ENCODE measurements at regions not wholly inside any gene's neighbourhood (a gene's known extent, or its start where the extent isn't known, plus 50 kb on each side); places are given as distances from the start of the nearest gene placed in this dataset.

GRCh38 chr4:44070843-44071242 is 377.8 kb downstream of the KCTD8 start:
- no peak for DNase-seq
- H3K27me3 ChIP-seq = no peaks in the 10 kb centered on the region
- H3K9me3 ChIP-seq = no peaks in the 10 kb centered on the region
- H3K27ac ChIP-seq = no peak overlapping the region
- H3K36me3 ChIP-seq = no peaks in the 10 kb centered on the region
- intact Hi-C loops (cut with DNase I; ENCODE audit: low total_unique reads) = no loop called here
- no peak for TF ChIP-seq POLR2A (IDR thresholded peaks at IDR 0.05)
- no peaks in the 10 kb centered on the region for H3K4me1 ChIP-seq
- no peak overlapping the region for H3K4me3 ChIP-seq

- no peaks in the 10 kb centered on the region for H3K9me3 ChIP-seq
- no peak for DNase-seq
- TF ChIP-seq POLR2A (IDR thresholded peaks at IDR 0.05) = no peak
- TF ChIP-seq CTCF (IDR thresholded peaks at IDR 0.05) = no peak
- no peak overlapping the region for H3K4me3 ChIP-seq
- no peaks in the 10 kb centered on the region for H3K4me1 ChIP-seq
- no peaks in the 10 kb centered on the region for H3K27me3 ChIP-seq
- no peaks in the 10 kb centered on the region for H3K36me3 ChIP-seq
- intact Hi-C loops (cut with DNase I; ENCODE audit: low total_unique reads) = no loop called here
- no peak overlapping the region for H3K27ac ChIP-seq
Measured at GRCh38 chr4:44071959-44072955, 376.4 kb downstream of the KCTD8 start.

GRCh38 chr4:44086753-44087152 is 361.9 kb downstream of the KCTD8 start:
- no peaks in the 10 kb centered on the region for H3K4me1 ChIP-seq
- no peaks in the 10 kb centered on the region for H3K9me3 ChIP-seq

GRCh38 chr4:44093390-44093789 is 355.2 kb downstream of the KCTD8 start:
- TF ChIP-seq POLR2A (IDR thresholded peaks at IDR 0.05) (no peak), CTCF (IDR thresholded peaks at IDR 0.05) (no peak)
- Histone ChIP-seq H3K36me3 (no peaks in the 10 kb centered on the region), H3K27ac (no peak overlapping the region), H3K9me3 (no peaks in the 10 kb centered on the region), H3K4me1 (no peaks in the 10 kb centered on the region), H3K4me3 (no peak overlapping the region), H3K27me3 (no peaks in the 10 kb centered on the region)
- intact Hi-C loops (cut with DNase I; ENCODE audit: low total_unique reads) = no loop called here
- no peak for DNase-seq

More at GRCh38 chr4:44086753-44087152, 361.9 kb downstream of the KCTD8 start:
- intact Hi-C loops (cut with DNase I; ENCODE audit: low total_unique reads) = no loop called here
- Histone ChIP-seq H3K27ac (no peak overlapping the region), H3K4me3 (no peak overlapping the region), H3K27me3 (no peaks in the 10 kb centered on the region), H3K36me3 (no peaks in the 10 kb centered on the region)
- no peak for DNase-seq
- TF ChIP-seq POLR2A (IDR thresholded peaks at IDR 0.05) = no peak
- no peak for TF ChIP-seq CTCF (IDR thresholded peaks at IDR 0.05)

- H3K36me3 ChIP-seq = no peaks in the 10 kb centered on the region
- H3K4me1 ChIP-seq = no peaks in the 10 kb centered on the region
- no peak overlapping the region for H3K4me3 ChIP-seq
- TF ChIP-seq CTCF (IDR thresholded peaks at IDR 0.05) = no peak
- no peak for TF ChIP-seq POLR2A (IDR thresholded peaks at IDR 0.05)
- H3K27me3 ChIP-seq = no peaks in the 10 kb centered on the region
- H3K9me3 ChIP-seq = no peaks in the 10 kb centered on the region
- H3K27ac ChIP-seq = no peak overlapping the region
- DNase-seq = no peak
- intact Hi-C loops (cut with DNase I; ENCODE audit: low total_unique reads) = no loop called here
Measured at GRCh38 chr4:44098973-44099372, 349.6 kb downstream of the KCTD8 start.

Measured in uterus (tissue), 3 donors.